ENCODE measurements at regions not wholly inside any gene's neighbourhood (a gene's known extent, or its start where the extent isn't known, plus 50 kb on each side); places are given as distances from the start of the nearest gene placed in this dataset.

- TF ChIP-seq POLR2A (IDR thresholded peaks at IDR 0.05; ENCODE audit: low read depth, low read length) (no peak), TAF1 (IDR thresholded peaks at IDR 0.05; ENCODE audit: low read depth, low read length) (no peak), POLR2AphosphoS5 (IDR thresholded peaks at IDR 0.05; ENCODE audit: low read depth, low read length) (no peak), SPI1 (IDR thresholded peaks at IDR 0.05; ENCODE audit: low read depth, low read length) (no peak), POU2F2 (IDR thresholded peaks at IDR 0.05; ENCODE audit: low read depth, low read length) (no peak)
Observed at GRCh38 chr7:25988640-25989039, 163.4 kb upstream of the NFE2L3 start.
